GM20431 (cell line): ENCODE measurements at regions not wholly inside any gene's neighbourhood (a gene's known extent, or its start where the extent isn't known, plus 50 kb on each side); places are given as distances from the start of the nearest gene placed in this dataset.
"Not testable (repeated sequence)": the region's sequence is repeated elsewhere in the genome, so short reads cannot be mapped to it uniquely, and the experiment has no call there.

ENCODE experiments used
- in situ Hi-C: fragments of 300-500 bp; cut with MseI, MboI; formaldehyde crosslinking; loops from one replicate; pipeline ENCODE4 v1.15.0; 2020; ENCODE audit warnings: low sequenced_read_pairs; ENCODE audit not compliant: unreplicated experiment

DNA sequence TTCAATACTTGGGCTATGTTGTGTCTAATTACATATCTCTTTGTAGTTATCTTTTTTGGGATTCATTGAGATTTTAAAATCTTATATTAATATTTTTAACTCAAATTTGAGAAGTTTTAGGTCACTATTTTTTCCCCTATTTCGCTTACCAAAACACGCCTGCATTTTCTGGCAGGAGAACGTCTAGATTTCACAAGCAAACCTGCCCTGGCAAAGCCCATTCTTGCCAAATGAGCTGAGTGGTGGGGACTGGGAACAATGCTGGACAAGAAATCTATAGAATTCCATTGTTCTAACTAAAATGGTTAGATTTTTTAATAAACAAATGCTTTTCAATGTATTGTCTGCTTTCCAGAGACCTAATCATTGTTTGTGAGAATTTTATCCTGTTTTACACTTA is 1283.7 kb upstream of the RAG2 start:
- in situ Hi-C loops, result no loop called here

GRCh38 chr11:37861671-37862070 is 1263.6 kb upstream of the RAG2 start:
- in situ Hi-C loops, result no loop called here

GRCh38 chr11:37858806-37859537 is 1260.9 kb upstream of the RAG2 start:
- in situ Hi-C loops, result not testable (repeated sequence)

- in situ Hi-C loops, result no loop called here
Observed at GRCh38 chr11:37858398-37858797, 1260.4 kb upstream of the RAG2 start.

- in situ Hi-C loops, result no loop called here
Observed at GRCh38 chr11:37857726-37858125, 1259.7 kb upstream of the RAG2 start.

- in situ Hi-C loops, result no loop called here
Observed at GRCh38 chr11:37849706-37850105, 1251.7 kb upstream of the RAG2 start.

- in situ Hi-C loops, result no loop called here
Observed at GRCh38 chr11:37843603-37844002, 1245.6 kb upstream of the RAG2 start.

GRCh38 chr11:37841016-37841415 is 1243.0 kb upstream of the RAG2 start:
- in situ Hi-C loops, result no loop called here

DNA sequence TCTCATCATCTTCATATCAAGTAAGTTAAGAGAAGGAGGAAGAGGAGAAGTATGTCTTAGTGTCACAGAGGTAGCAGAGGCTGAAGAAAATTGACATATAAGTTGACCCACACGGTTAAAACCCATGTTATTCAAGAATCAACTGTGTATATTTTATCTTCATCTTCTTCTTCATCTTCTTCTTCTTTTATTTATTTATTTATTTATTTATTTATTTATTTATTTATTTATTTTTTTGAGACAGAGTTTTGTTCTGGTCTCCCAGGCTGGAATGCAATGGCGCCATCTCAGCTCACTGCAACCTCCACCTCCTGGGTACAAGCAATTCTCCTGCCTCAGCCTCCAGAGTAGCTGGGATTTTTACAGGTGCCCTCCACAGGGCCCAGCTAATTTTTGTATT is 1242.3 kb upstream of the RAG2 start:
- in situ Hi-C loops, result not testable (repeated sequence)

DNA sequence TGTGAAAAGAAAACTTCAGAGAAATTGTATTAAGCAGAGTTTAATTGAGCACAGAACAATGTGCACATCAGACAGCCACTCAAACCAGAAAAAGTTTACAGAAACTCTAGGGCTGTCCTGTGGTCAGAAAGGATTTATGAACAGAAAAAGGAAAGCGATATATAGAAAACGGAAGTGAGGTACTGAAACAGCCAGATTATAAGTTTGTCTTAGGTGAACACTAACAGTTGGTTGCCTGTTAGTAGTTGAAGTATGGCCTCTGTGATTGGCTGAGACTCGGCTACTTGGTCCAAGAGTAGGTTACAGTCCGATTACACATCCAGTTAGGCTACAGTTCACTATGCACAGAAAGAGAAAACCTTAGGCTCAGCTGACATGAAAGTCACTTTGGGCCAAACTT is 1232.5 kb upstream of the RAG2 start:
- in situ Hi-C loops, result no loop called here

- in situ Hi-C loops, result no loop called here
Observed at GRCh38 chr11:37817727-37818270, 1219.8 kb upstream of the RAG2 start.

- in situ Hi-C loops, result no loop called here
Observed at GRCh38 chr11:37812281-37812880, 1214.3 kb upstream of the RAG2 start.

DNA sequence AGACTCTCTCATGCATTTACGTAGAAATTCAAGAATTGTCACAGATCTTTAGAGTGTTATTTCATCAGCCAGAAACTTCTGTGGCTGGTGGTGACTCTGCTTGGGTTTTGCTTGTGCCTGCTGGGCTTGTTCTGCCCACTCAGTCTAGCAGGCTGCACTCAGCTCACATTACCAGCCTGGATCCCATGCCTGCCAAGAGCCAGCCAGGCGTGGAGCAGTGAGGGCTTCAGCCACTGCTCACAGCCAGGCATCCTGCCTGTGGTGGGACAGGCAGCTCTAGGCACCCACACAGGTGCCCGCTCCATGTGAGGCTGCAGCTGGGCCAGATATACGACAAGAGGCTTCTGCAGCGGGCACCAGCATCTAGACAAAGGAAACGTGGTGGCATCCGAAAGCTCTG is 1213.3 kb upstream of the RAG2 start:
- in situ Hi-C loops, result no loop called here

- in situ Hi-C loops, result no loop called here
Observed at GRCh38 chr11:37804666-37805065, 1206.6 kb upstream of the RAG2 start.

- in situ Hi-C loops, result no loop called here
Observed at GRCh38 chr11:37788141-37788877, 1190.3 kb upstream of the RAG2 start.

- in situ Hi-C loops, result no loop called here
Observed at GRCh38 chr11:37786214-37786755, 1188.2 kb upstream of the RAG2 start.

GRCh38 chr11:37774441-37774840 is 1176.4 kb upstream of the RAG2 start:
- in situ Hi-C loops, result no loop called here

DNA sequence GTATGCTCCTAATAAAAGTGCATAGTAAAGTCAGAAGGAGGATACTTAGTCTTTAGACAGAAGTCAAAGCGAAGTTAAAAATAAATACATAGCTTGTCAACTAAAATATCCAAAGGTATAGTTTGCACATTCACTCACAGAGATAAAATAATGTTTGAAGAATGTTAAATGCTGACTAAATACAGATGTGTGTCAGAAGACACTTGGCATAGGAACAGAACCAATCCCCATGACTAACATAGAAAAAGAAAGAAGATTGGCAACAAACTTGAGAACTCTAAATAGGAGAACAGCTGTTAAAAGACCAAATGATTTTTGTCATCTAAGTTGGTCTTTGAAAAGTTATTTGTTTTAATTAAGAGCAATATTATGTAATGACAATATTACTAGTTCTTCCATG is 1172.1 kb upstream of the RAG2 start:
- in situ Hi-C loops, result no loop called here

GRCh38 chr11:37762079-37762478 is 1164.0 kb upstream of the RAG2 start:
- in situ Hi-C loops, result no loop called here

GRCh38 chr11:37755521-37755920 is 1157.5 kb upstream of the RAG2 start:
- in situ Hi-C loops, result no loop called here

- in situ Hi-C loops, result no loop called here
Observed at GRCh38 chr11:37748641-37749040, 1150.6 kb upstream of the RAG2 start.
